Osteocyte (in vitro differentiated cells): ENCODE measurements at regions not wholly inside any gene's neighbourhood (a gene's known extent, or its start where the extent isn't known, plus 50 kb on each side); places are given as distances from the start of the nearest gene placed in this dataset.

ENCODE experiments used
- DNase-seq: peaks from one replicate; pipeline ENCODE4 v3.0.0; 2021; ENCODE audit warnings: mixed read lengths; ENCODE audit not compliant: unreplicated experiment; ENCODE audit errors: extremely low spot score
- H3K27ac Mint-ChIP-seq: one replicate; pipeline ENCODE4 v1.8.0; 2021; ENCODE audit warnings: mild to moderate bottlenecking, mixed read lengths; ENCODE audit not compliant: unreplicated experiment
- H3K27me3 Mint-ChIP-seq: one replicate; pipeline ENCODE4 v1.8.0; 2021; ENCODE audit warnings: mixed read lengths; ENCODE audit not compliant: unreplicated experiment
- H3K36me3 Mint-ChIP-seq: one replicate; pipeline ENCODE4 v1.8.0; 2021; ENCODE audit warnings: mixed read lengths; ENCODE audit not compliant: unreplicated experiment
- H3K4me1 Mint-ChIP-seq: one replicate; pipeline ENCODE4 v1.8.0; 2021; ENCODE audit warnings: mixed read lengths; ENCODE audit not compliant: unreplicated experiment
- H3K4me3 Mint-ChIP-seq: one replicate; pipeline ENCODE4 v1.8.0; 2021; ENCODE audit warnings: mild to moderate bottlenecking, moderate library complexity, mixed read lengths; ENCODE audit not compliant: unreplicated experiment
- H3K9me3 Mint-ChIP-seq: one replicate; pipeline ENCODE4 v1.8.0; 2021; ENCODE audit warnings: mixed read lengths; ENCODE audit not compliant: unreplicated experiment
- TF ChIP-seq, protein P1 (sequence below): fragments of 200-600 bp; sonication (generic); IDR thresholded peaks from 2 replicates; pipeline ENCODE4 v1.5.0; 2021; ENCODE audit warnings: antibody characterized with exemption, mild to moderate bottlenecking, moderate library complexity

DNA sequence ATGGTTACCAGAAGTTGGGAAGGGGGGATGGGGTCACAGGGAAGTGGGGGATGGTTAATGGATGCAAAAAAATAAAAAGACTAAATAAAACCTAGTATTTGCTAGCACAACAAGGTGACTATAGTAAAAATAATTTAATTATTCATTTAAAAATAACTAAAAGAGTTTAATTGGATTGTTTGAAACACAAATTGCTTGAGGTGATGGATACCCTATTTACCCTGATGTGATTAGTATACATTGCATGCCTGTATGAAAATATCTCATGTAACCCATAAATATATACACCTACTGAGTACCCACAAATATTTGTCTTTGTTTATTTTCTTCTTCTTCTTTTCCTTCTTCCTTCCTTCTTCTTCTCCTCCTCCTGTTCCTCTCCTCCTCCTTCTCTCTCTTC is 57.8 kb upstream of the MACF1 start:
- no peaks in the 10 kb centered on the region for H3K27me3 Mint-ChIP-seq
- H3K4me1 Mint-ChIP-seq: peaks cover 64% of the 10 kb centered on the region
- H3K36me3 Mint-ChIP-seq: peaks cover 12% of the 10 kb centered on the region
- no peak overlapping the region for H3K4me3 Mint-ChIP-seq
- DNase-seq: no peak
- H3K27ac Mint-ChIP-seq: no peak overlapping the region
- no peaks in the 10 kb centered on the region for H3K9me3 Mint-ChIP-seq
- TF ChIP-seq, protein P1, sequence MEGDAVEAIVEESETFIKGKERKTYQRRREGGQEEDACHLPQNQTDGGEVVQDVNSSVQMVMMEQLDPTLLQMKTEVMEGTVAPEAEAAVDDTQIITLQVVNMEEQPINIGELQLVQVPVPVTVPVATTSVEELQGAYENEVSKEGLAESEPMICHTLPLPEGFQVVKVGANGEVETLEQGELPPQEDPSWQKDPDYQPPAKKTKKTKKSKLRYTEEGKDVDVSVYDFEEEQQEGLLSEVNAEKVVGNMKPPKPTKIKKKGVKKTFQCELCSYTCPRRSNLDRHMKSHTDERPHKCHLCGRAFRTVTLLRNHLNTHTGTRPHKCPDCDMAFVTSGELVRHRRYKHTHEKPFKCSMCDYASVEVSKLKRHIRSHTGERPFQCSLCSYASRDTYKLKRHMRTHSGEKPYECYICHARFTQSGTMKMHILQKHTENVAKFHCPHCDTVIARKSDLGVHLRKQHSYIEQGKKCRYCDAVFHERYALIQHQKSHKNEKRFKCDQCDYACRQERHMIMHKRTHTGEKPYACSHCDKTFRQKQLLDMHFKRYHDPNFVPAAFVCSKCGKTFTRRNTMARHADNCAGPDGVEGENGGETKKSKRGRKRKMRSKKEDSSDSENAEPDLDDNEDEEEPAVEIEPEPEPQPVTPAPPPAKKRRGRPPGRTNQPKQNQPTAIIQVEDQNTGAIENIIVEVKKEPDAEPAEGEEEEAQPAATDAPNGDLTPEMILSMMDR: no peak

DNA sequence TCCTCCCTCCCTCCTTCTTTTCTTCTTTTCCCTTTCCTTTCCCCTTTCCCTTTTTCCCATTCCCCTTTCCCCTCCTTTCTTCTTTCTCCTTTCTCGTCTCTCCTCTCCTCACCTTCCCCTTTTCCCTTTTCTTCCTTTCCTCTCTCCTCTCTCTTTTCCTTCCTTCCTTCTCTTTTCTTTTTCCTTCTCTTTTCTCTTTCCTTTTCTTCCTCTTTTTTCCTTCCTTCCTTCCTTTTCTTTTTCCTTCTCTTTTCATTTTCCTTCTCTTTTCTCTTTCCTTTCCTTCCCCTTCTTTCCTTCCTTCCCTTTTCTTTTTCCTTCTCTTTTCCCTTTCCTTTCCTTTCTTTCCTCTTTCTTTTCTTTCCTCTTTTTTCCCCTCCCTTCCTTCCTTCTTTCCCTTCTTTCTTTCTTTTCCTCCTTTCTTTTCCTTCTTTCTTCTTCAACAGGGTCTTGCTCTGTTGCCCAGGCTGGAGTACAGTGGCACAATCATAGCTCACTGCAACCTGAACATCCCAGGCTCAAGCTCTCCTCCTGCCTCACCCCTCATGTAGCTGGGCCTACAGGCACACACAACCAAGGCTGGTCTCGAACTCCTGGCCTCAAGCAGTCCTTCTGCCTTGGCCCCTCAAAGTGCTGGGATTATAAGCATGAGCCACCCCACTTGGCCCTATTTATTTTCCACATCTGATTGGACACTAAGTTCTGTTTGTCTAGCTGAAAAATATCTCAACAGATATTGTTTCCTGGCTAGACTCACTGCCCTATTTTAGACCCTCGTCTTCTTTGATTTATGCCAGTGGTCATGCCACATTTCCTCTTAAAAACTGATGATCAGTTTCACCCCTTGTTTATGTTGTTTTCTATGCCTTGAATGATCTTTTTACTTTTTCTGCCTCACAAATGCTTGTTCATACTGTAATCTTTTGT is 57.1 kb upstream of the MACF1 start:
- Mint-ChIP-seq H3K27me3 (no peaks in the 10 kb centered on the region), H3K4me1 (peaks cover 60% of the 10 kb centered on the region), H3K27ac (no peak overlapping the region), H3K36me3 (peaks cover 12% of the 10 kb centered on the region), H3K9me3 (no peaks in the 10 kb centered on the region), H3K4me3 (no peak overlapping the region)
- TF ChIP-seq, protein P1: no peak
- no peak for DNase-seq

DNA sequence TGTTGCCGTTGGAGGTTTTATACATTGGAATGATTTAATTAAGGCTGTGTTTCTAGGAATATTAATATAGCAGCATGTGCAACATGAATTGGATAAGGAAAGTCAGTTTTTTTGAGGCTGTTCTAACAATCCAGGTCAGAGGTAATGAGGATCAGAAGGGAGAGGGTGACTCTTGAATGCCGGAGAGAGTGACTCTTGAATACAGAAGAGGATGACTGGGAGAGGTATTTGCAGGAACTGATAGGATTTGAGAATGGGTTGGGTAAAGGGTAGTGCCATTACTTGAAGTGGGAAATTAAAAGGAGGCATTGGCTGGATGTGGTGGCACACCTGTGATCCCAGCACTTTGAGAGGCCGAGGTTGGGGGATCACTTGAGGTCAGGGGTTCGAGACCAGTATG is 55.6 kb upstream of the MACF1 start:
- Mint-ChIP-seq H3K27me3 (no peaks in the 10 kb centered on the region), H3K4me1 (peaks cover 62% of the 10 kb centered on the region), H3K9me3 (no peaks in the 10 kb centered on the region), H3K27ac (no peak overlapping the region), H3K4me3 (no peak overlapping the region), H3K36me3 (peaks cover 12% of the 10 kb centered on the region)
- no peak for DNase-seq
- TF ChIP-seq, protein P1: no peak

DNA sequence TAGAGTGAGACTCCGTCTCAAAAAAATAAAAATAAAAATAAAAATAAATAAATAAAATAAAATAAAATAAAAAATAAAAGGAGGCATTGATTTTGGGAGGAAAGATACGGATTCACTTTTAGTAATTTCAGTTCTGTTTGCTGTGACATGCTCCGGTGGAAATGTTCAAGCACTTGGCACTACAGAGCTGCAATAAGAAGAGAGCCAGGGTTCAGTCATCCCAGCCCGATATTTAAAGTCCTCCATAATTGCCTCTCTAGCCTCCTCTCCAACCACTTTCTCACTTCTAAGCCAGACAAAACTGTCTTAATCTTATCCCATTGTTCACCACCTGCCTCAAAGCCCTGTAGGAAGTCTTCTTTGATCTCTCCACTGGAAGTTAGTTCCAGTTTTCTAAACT is 55.0 kb upstream of the MACF1 start:
- TF ChIP-seq, protein P1: no peak
- Mint-ChIP-seq H3K4me3 (no peak overlapping the region), H3K36me3 (peaks cover 17% of the 10 kb centered on the region), H3K27me3 (no peaks in the 10 kb centered on the region), H3K27ac (no peak overlapping the region), H3K4me1 (peaks cover 68% of the 10 kb centered on the region), H3K9me3 (no peaks in the 10 kb centered on the region)
- DNase-seq: no peak

DNA sequence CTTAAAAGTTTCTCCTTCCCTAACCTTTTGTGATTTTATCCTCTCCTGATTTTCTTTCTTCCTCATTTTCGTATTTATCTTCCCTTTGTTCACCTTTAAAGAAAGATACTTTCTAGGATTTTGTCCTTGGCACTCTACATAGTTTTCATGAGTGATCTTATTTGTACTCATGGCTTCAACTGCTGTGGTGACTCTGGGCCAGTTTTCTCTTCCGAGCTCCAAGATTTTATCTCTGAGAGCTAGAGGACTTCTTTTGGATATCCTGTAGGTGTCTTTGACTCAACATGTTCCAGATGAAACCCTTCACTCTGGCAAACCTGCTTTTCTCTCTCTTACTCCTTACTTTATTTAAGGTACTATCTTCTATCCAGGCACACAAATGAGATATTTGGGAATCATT is 53.7 kb upstream of the MACF1 start:
- DNase-seq: no peak
- Mint-ChIP-seq H3K4me1 (peaks cover 68% of the 10 kb centered on the region), H3K4me3 (no peak overlapping the region), H3K27me3 (no peaks in the 10 kb centered on the region), H3K36me3 (peaks cover 20% of the 10 kb centered on the region), H3K9me3 (no peaks in the 10 kb centered on the region), H3K27ac (peak overlapping the region; percentile 13)
- TF ChIP-seq, protein P1: no peak
